ENCODE measurements at regions not wholly inside any gene's neighbourhood (a gene's known extent, or its start where the extent isn't known, plus 50 kb on each side); places are given as distances from the start of the nearest gene placed in this dataset.

GRCh38 chr10:20632696-20633095 is 264.4 kb downstream of the NEBL start:
- ATAC-seq: no peak
- Mint-ChIP-seq H3K4me1 (no peaks in the 10 kb centered on the region), H3K4me3 (no peak overlapping the region), H3K36me3 (no peaks in the 10 kb centered on the region), H3K9me3 (peaks cover 8% of the 10 kb centered on the region), H3K27me3 (no peaks in the 10 kb centered on the region), H3K27ac (no peak overlapping the region)

- Mint-ChIP-seq H3K27me3 (no peaks in the 10 kb centered on the region), H3K4me3 (no peak overlapping the region), H3K9me3 (no peaks in the 10 kb centered on the region), H3K36me3 (no peaks in the 10 kb centered on the region), H3K4me1 (no peaks in the 10 kb centered on the region), H3K27ac (no peak overlapping the region)
- no peak for ATAC-seq
Observed at GRCh38 chr10:20631229-20631628, 265.9 kb downstream of the NEBL start.

- Mint-ChIP-seq H3K4me3 (no peak overlapping the region), H3K27me3 (no peaks in the 10 kb centered on the region), H3K4me1 (no peaks in the 10 kb centered on the region), H3K9me3 (no peaks in the 10 kb centered on the region), H3K27ac (no peak overlapping the region), H3K36me3 (no peaks in the 10 kb centered on the region)
- ATAC-seq: no peak
Observed at GRCh38 chr10:20630092-20630643, 266.9 kb downstream of the NEBL start.

- H3K36me3 Mint-ChIP-seq: no peaks in the 10 kb centered on the region
- no peaks in the 10 kb centered on the region for H3K4me1 Mint-ChIP-seq
- no peaks in the 10 kb centered on the region for H3K27me3 Mint-ChIP-seq
- ATAC-seq: no peak
- no peaks in the 10 kb centered on the region for H3K9me3 Mint-ChIP-seq
- H3K4me3 Mint-ChIP-seq: no peak overlapping the region
- no peak overlapping the region for H3K27ac Mint-ChIP-seq
Observed at GRCh38 chr10:20627946-20628507, 269.1 kb downstream of the NEBL start.

- no peak for ATAC-seq
- Mint-ChIP-seq H3K27me3 (no peaks in the 10 kb centered on the region), H3K9me3 (no peaks in the 10 kb centered on the region), H3K4me1 (no peaks in the 10 kb centered on the region), H3K27ac (no peak overlapping the region), H3K36me3 (no peaks in the 10 kb centered on the region), H3K4me3 (no peak overlapping the region)
Observed at GRCh38 chr10:20627087-20627486, 270.0 kb downstream of the NEBL start.

- no peak for ATAC-seq
- H3K27me3 Mint-ChIP-seq: no peaks in the 10 kb centered on the region
Observed at GRCh38 chr10:20625868-20626267, 271.2 kb downstream of the NEBL start.

GRCh38 chr10:20624642-20625041 is 272.5 kb downstream of the NEBL start:
- no peaks in the 10 kb centered on the region for H3K36me3 Mint-ChIP-seq
- H3K4me3 Mint-ChIP-seq: no peak overlapping the region
- H3K27me3 Mint-ChIP-seq: no peaks in the 10 kb centered on the region
- H3K27ac Mint-ChIP-seq: no peak overlapping the region
- H3K4me1 Mint-ChIP-seq: no peaks in the 10 kb centered on the region
- H3K9me3 Mint-ChIP-seq: no peaks in the 10 kb centered on the region
- no peak for ATAC-seq

More at GRCh38 chr10:20625868-20626267, 271.2 kb downstream of the NEBL start:
- Mint-ChIP-seq H3K27ac (no peak overlapping the region), H3K4me3 (no peak overlapping the region), H3K36me3 (no peaks in the 10 kb centered on the region), H3K9me3 (no peaks in the 10 kb centered on the region), H3K4me1 (no peaks in the 10 kb centered on the region)

GRCh38 chr10:20623546-20623945 is 273.6 kb downstream of the NEBL start:
- H3K27me3 Mint-ChIP-seq: no peaks in the 10 kb centered on the region
- ATAC-seq: no peak
- H3K36me3 Mint-ChIP-seq: no peaks in the 10 kb centered on the region
- H3K9me3 Mint-ChIP-seq: no peaks in the 10 kb centered on the region
- H3K4me3 Mint-ChIP-seq: no peak overlapping the region
- H3K4me1 Mint-ChIP-seq: no peaks in the 10 kb centered on the region
- H3K27ac Mint-ChIP-seq: no peak overlapping the region

GRCh38 chr10:20622531-20623211 is 274.4 kb downstream of the NEBL start:
- H3K4me1 Mint-ChIP-seq: no peaks in the 10 kb centered on the region
- H3K27ac Mint-ChIP-seq: no peak overlapping the region
- no peaks in the 10 kb centered on the region for H3K27me3 Mint-ChIP-seq
- ATAC-seq: no peak
- no peaks in the 10 kb centered on the region for H3K9me3 Mint-ChIP-seq
- H3K4me3 Mint-ChIP-seq: no peak overlapping the region
- no peaks in the 10 kb centered on the region for H3K36me3 Mint-ChIP-seq

- H3K9me3 Mint-ChIP-seq: no peaks in the 10 kb centered on the region
- no peaks in the 10 kb centered on the region for H3K27me3 Mint-ChIP-seq
- ATAC-seq: no peak
- no peaks in the 10 kb centered on the region for H3K4me1 Mint-ChIP-seq
- H3K36me3 Mint-ChIP-seq: no peaks in the 10 kb centered on the region
- H3K27ac Mint-ChIP-seq: no peak overlapping the region
- H3K4me3 Mint-ChIP-seq: no peak overlapping the region
Observed at GRCh38 chr10:20620981-20621380, 276.1 kb downstream of the NEBL start.

GRCh38 chr10:20618011-20618547 is 279.0 kb downstream of the NEBL start:
- no peaks in the 10 kb centered on the region for H3K9me3 Mint-ChIP-seq
- no peaks in the 10 kb centered on the region for H3K4me1 Mint-ChIP-seq
- no peak overlapping the region for H3K27ac Mint-ChIP-seq
- H3K27me3 Mint-ChIP-seq: no peaks in the 10 kb centered on the region
- no peaks in the 10 kb centered on the region for H3K36me3 Mint-ChIP-seq
- no peak for ATAC-seq
- no peak overlapping the region for H3K4me3 Mint-ChIP-seq

- no peak for ATAC-seq
- Mint-ChIP-seq H3K36me3 (no peaks in the 10 kb centered on the region), H3K27ac (no peak overlapping the region), H3K4me1 (no peaks in the 10 kb centered on the region), H3K27me3 (no peaks in the 10 kb centered on the region), H3K4me3 (no peak overlapping the region), H3K9me3 (no peaks in the 10 kb centered on the region)
Observed at GRCh38 chr10:20616918-20617810, 279.9 kb downstream of the NEBL start.

GRCh38 chr10:20616056-20616671 is 280.9 kb downstream of the NEBL start:
- H3K4me1 Mint-ChIP-seq: no peaks in the 10 kb centered on the region
- H3K4me3 Mint-ChIP-seq: no peak overlapping the region
- no peaks in the 10 kb centered on the region for H3K27me3 Mint-ChIP-seq
- no peaks in the 10 kb centered on the region for H3K36me3 Mint-ChIP-seq
- ATAC-seq: no peak
- H3K27ac Mint-ChIP-seq: no peak overlapping the region
- no peaks in the 10 kb centered on the region for H3K9me3 Mint-ChIP-seq

- Mint-ChIP-seq H3K9me3 (no peaks in the 10 kb centered on the region), H3K36me3 (no peaks in the 10 kb centered on the region), H3K4me3 (no peak overlapping the region), H3K27me3 (no peaks in the 10 kb centered on the region), H3K27ac (no peak overlapping the region), H3K4me1 (no peaks in the 10 kb centered on the region)
- ATAC-seq: no peak
Observed at GRCh38 chr10:20615395-20615794, 281.7 kb downstream of the NEBL start.

- no peaks in the 10 kb centered on the region for H3K27me3 Mint-ChIP-seq
- no peak overlapping the region for H3K4me3 Mint-ChIP-seq
- H3K27ac Mint-ChIP-seq: no peak overlapping the region
Observed at GRCh38 chr10:20614911-20615310, 282.2 kb downstream of the NEBL start.

More at GRCh38 chr10:20614911-20615310, 282.2 kb downstream of the NEBL start:
- Mint-ChIP-seq H3K36me3 (no peaks in the 10 kb centered on the region), H3K4me1 (no peaks in the 10 kb centered on the region), H3K9me3 (no peaks in the 10 kb centered on the region)
- no peak for ATAC-seq

Measured in stimulated activated memory B cell treated with anti-CD40 and anti-IgM and Interleukin-4, amounts not matched to agents 10 μg/mL and 1 μg/mL and 100 μg/mL, for 72 hours (primary cell).